ENCODE measurements at regions not wholly inside any gene's neighbourhood (a gene's known extent, or its start where the extent isn't known, plus 50 kb on each side); places are given as distances from the start of the nearest gene placed in this dataset.

DNA sequence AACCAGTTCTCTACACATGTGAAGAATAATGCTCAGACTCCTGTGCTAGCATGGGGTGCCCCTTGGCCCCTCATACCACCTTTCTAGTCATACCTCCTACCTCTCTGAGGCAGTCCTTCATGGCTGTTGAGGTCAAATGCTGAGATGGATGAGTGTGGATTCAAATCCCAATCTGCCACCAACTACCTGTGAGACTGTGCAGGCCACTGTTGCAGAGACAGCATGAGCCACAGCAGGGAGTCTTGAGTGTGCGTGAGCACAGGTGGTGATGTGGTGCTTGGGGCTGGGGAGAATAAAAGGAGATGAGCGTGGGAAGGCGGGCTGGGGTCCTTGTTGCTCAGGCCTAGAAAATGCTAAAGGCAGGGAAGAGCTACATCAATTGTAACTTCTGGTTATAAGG, 218.0 kb upstream of the E2F8 start:
- TF ChIP-seq CTCF (IDR thresholded peaks at IDR 0.05) (no peak), POLR2A (IDR thresholded peaks at IDR 0.05) (no peak)
